ENCODE measurements at regions not wholly inside any gene's neighbourhood (a gene's known extent, or its start where the extent isn't known, plus 50 kb on each side); places are given as distances from the start of the nearest gene placed in this dataset.

DNA sequence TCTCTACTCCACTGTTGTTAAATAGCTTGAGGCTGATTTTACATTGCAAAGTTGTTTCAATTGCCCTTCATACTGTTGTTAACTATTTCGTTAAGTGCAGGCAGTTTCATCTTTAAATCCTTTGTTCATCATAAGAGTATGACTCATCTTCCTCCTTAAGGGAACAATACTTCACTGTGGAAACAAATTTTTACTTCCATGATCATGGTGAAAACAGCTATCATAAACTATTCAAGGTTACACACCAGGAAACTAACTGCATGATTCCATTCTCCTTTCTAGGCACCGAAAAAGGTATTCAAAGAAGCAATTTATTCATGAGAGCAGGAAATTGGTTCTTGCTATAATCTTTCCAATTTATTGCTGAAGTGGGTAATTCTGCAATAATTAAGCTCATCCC, 593.2 kb downstream of the LRRIQ3 start:
- H3K4me3 Mint-ChIP-seq = no peak overlapping the region
- H3K4me1 Mint-ChIP-seq (ENCODE audit: low read depth) = no peaks in the 10 kb centered on the region
- no peaks in the 10 kb centered on the region for H3K36me3 Mint-ChIP-seq
- ChIA-PET CTCF (no interaction called here), POLR2A (no interaction called here)
- peaks cover 12% of the 10 kb centered on the region for H3K9me3 Mint-ChIP-seq
- DNase-seq = no peak
- no peaks in the 10 kb centered on the region for H3K27me3 Mint-ChIP-seq
- intact Hi-C loops (cut with micrococcal nuclease) = no loop called here
- no peak overlapping the region for H3K27ac Mint-ChIP-seq

DNA sequence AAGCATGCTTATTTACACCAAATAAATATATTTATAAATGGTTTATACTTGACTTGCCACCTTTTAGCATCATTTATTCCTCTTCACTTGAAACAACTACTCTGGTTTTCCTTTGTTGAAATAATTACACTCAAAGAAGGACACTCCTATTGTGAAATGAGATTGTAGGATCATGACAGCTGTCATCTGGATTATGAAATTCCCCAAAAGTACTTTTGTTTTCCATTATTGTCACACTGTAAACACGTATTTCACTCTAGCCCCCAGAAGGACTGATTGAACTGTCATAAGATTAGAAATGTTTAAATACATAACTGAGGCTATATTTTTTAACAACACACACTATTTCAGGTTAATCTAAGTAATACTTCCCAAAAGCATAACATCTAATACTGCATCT, 593.8 kb downstream of the LRRIQ3 start:
- CTCF ChIA-PET = no interaction called here
- H3K36me3 Mint-ChIP-seq = no peaks in the 10 kb centered on the region
- POLR2A ChIA-PET = no interaction called here
- peaks cover 12% of the 10 kb centered on the region for H3K9me3 Mint-ChIP-seq
- DNase-seq = no peak
- intact Hi-C loops (cut with micrococcal nuclease) = no loop called here
- no peaks in the 10 kb centered on the region for H3K4me1 Mint-ChIP-seq (ENCODE audit: low read depth)
- no peaks in the 10 kb centered on the region for H3K27me3 Mint-ChIP-seq
- no peak overlapping the region for H3K27ac Mint-ChIP-seq
- H3K4me3 Mint-ChIP-seq = no peak overlapping the region

DNA sequence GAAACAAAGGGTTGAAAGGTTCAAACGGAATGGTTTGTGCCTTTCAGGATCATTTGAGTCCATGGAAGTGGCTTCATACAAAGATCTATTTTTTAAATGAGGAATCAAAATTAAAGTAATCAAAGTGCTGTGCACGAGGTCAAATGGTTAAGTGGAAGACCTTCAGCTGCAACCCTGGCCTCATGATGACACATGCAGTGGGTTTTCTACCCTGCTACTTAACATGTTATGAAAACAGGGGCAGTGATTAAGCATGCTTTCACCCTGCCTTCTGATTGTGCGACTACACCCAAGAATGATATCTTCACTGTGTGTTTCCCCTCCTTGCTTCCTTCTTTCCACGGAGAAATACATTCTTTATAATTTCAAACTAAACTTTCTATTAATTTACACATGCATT, 604.2 kb downstream of the LRRIQ3 start:
- Mint-ChIP-seq H3K36me3 (no peaks in the 10 kb centered on the region), H3K27me3 (no peaks in the 10 kb centered on the region), H3K4me3 (no peak overlapping the region), H3K27ac (no peak overlapping the region), H3K4me1 (ENCODE audit: low read depth) (no peaks in the 10 kb centered on the region), H3K9me3 (peaks cover 12% of the 10 kb centered on the region)
- DNase-seq = no peak
- ChIA-PET CTCF (no interaction called here), POLR2A (no interaction called here)
- intact Hi-C loops (cut with micrococcal nuclease) = no loop called here

GRCh38 chr1:73593364-73593763, 604.6 kb downstream of the LRRIQ3 start:
- no peak overlapping the region for H3K4me3 Mint-ChIP-seq
- peaks cover 14% of the 10 kb centered on the region for H3K9me3 Mint-ChIP-seq
- DNase-seq = no peak
- no peaks in the 10 kb centered on the region for H3K36me3 Mint-ChIP-seq
- POLR2A ChIA-PET = no interaction called here
- no peaks in the 10 kb centered on the region for H3K4me1 Mint-ChIP-seq (ENCODE audit: low read depth)
- CTCF ChIA-PET = no interaction called here
- no peaks in the 10 kb centered on the region for H3K27me3 Mint-ChIP-seq
- intact Hi-C loops (cut with micrococcal nuclease) = no loop called here
- H3K27ac Mint-ChIP-seq = no peak overlapping the region

DNA sequence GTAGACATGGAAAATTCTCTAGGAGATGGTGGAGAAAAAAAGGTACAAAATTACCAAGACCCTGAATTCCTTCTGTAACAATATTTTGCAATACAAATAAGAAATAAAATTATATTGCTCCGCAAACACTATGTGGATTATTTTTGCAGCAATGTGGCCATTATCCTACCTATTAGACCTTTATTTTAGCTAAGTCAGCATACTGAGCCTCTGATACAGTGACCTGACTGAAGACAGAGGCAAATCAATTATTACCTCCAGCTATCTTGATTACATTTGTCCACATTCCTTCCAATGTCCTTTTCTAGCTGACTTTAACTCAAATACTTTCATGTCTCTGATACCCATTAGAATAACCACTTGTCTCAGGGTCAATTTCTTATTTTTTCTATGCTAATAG, 610.9 kb downstream of the LRRIQ3 start:
- CTCF ChIA-PET = no interaction called here
- Mint-ChIP-seq H3K27ac (no peak overlapping the region), H3K36me3 (no peaks in the 10 kb centered on the region), H3K4me3 (no peak overlapping the region), H3K27me3 (no peaks in the 10 kb centered on the region), H3K9me3 (peaks cover 10% of the 10 kb centered on the region), H3K4me1 (ENCODE audit: low read depth) (no peaks in the 10 kb centered on the region)
- POLR2A ChIA-PET = no interaction called here
- intact Hi-C loops (cut with micrococcal nuclease) = no loop called here
- no peak for DNase-seq

GRCh38 chr1:73577206-73577605, 620.8 kb downstream of the LRRIQ3 start:
- intact Hi-C loops (cut with micrococcal nuclease) = no loop called here
- POLR2A ChIA-PET = no interaction called here
- no peaks in the 10 kb centered on the region for H3K27me3 Mint-ChIP-seq
- no peaks in the 10 kb centered on the region for H3K4me1 Mint-ChIP-seq (ENCODE audit: low read depth)
- no peak for DNase-seq
- H3K27ac Mint-ChIP-seq = no peak overlapping the region
- no peak overlapping the region for H3K4me3 Mint-ChIP-seq
- peaks cover 21% of the 10 kb centered on the region for H3K9me3 Mint-ChIP-seq
- H3K36me3 Mint-ChIP-seq = no peaks in the 10 kb centered on the region
- CTCF ChIA-PET = no interaction called here

- Mint-ChIP-seq H3K27ac (no peak overlapping the region), H3K4me1 (ENCODE audit: low read depth) (no peaks in the 10 kb centered on the region), H3K4me3 (no peak overlapping the region), H3K9me3 (peaks cover 15% of the 10 kb centered on the region), H3K36me3 (no peaks in the 10 kb centered on the region), H3K27me3 (no peaks in the 10 kb centered on the region)
- CTCF ChIA-PET = no interaction called here
- no peak for DNase-seq
- intact Hi-C loops (cut with micrococcal nuclease) = no loop called here
- POLR2A ChIA-PET = no interaction called here
These were observed 621.9 kb downstream of the LRRIQ3 start for GRCh38 chr1:73576083-73576482.

DNA sequence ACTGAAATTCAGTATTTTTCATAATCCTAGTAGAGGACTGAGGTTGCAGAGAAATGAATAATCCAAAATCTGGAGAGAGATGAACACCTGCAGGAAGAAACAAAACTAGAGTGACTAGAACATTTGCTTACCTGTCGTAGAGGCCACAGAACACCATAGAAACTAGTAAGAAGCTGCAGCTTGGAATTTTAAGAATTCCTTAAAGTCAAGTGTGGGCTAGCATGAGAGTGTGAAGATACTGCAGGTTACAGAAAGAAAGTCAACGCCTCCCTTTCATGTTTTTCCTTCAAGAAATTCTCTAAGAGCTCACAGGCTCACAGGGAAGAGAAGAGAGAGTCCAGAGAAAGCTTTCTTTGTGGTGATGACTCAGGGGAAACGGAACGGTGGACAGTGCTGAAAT, 633.7 kb downstream of the LRRIQ3 start:
- ChIA-PET CTCF (no interaction called here), POLR2A (no interaction called here)
- intact Hi-C loops (cut with micrococcal nuclease) = no loop called here
- DNase-seq = no peak
- Mint-ChIP-seq H3K9me3 (peaks cover 12% of the 10 kb centered on the region), H3K36me3 (no peaks in the 10 kb centered on the region), H3K27me3 (no peaks in the 10 kb centered on the region), H3K4me1 (ENCODE audit: low read depth) (no peaks in the 10 kb centered on the region), H3K27ac (no peak overlapping the region), H3K4me3 (no peak overlapping the region)

DNA sequence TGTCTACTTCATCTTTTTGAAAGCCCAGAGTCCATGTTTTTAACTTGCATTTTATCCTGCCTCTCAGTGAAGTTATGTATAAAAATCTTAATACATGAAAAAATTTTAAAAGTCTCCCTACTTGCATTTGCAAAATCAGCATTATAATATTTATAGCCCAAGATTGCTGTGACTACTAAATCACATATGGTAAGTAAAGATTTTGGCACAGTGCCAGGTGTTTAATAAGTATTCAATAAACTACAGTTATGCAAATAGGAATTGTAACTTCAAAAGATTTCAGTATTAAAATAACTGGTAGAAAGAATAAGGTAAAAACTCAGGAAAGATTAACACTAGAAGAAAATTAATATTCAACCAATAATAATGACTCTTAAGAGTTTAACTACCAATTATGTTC, 641.7 kb downstream of the LRRIQ3 start:
- peaks cover 18% of the 10 kb centered on the region for H3K9me3 Mint-ChIP-seq
- H3K4me3 Mint-ChIP-seq = no peak overlapping the region
- ChIA-PET POLR2A (no interaction called here), CTCF (no interaction called here)
- H3K36me3 Mint-ChIP-seq = no peaks in the 10 kb centered on the region
- no peak overlapping the region for H3K27ac Mint-ChIP-seq
- DNase-seq = no peak
- intact Hi-C loops (cut with micrococcal nuclease) = no loop called here
- no peaks in the 10 kb centered on the region for H3K4me1 Mint-ChIP-seq (ENCODE audit: low read depth)
- H3K27me3 Mint-ChIP-seq = no peaks in the 10 kb centered on the region

DNA sequence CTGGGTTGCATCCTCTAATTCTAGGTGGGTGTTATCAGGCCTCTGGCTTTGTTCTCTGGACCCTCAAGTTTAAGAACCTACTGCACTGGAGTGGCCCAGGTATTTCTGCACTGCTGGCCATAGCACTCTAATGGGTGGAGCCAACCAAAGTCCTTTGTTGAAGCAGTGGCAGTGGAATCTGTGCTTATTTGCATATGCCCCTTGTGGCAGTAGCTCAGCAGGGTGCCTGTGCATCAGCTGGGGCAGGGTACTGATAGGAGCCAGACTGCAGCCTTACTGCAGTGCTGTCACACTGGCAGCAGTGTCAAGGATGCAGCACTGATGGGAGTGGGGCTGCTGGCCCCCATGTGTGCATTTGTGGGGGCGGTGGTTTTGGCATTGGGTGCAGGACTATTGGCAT, 660.6 kb downstream of the LRRIQ3 start:
- no peak for DNase-seq
- CTCF ChIA-PET = no interaction called here
- POLR2A ChIA-PET = no interaction called here
- H3K27me3 Mint-ChIP-seq = no peaks in the 10 kb centered on the region
- H3K36me3 Mint-ChIP-seq = no peaks in the 10 kb centered on the region
- no peaks in the 10 kb centered on the region for H3K4me1 Mint-ChIP-seq (ENCODE audit: low read depth)
- H3K27ac Mint-ChIP-seq = no peak overlapping the region
- no peak overlapping the region for H3K4me3 Mint-ChIP-seq
- intact Hi-C loops (cut with micrococcal nuclease) = no loop called here
- peaks cover 8% of the 10 kb centered on the region for H3K9me3 Mint-ChIP-seq

GRCh38 chr1:73517603-73518191, 680.3 kb downstream of the LRRIQ3 start:
- POLR2A ChIA-PET = no interaction called here
- CTCF ChIA-PET = no interaction called here
- H3K4me1 Mint-ChIP-seq (ENCODE audit: low read depth) = no peaks in the 10 kb centered on the region
- H3K27ac Mint-ChIP-seq = no peak overlapping the region
- intact Hi-C loops (cut with micrococcal nuclease) = no loop called here
- no peaks in the 10 kb centered on the region for H3K27me3 Mint-ChIP-seq
- no peak for DNase-seq
- no peaks in the 10 kb centered on the region for H3K36me3 Mint-ChIP-seq
- H3K9me3 Mint-ChIP-seq = peaks cover 5% of the 10 kb centered on the region
- no peak overlapping the region for H3K4me3 Mint-ChIP-seq

DNA sequence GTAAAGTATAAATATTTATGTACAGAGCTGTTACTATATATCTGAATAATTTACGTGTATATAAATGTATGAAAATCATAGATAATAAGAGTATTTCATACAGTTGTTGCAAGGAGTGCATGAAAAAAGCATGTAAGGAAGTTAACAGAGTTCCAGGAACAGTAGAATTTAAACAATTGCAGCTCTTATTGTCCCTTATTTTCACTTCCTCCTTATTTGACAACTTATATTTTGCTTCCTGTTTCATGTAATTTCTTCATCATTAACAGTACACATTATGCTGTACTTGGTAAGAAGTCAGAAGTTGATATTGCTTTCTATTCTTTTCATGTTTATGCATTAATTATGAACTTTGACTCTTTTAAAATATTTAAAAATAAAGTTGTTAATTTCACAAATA, 681.5 kb downstream of the LRRIQ3 start:
- peaks cover 5% of the 10 kb centered on the region for H3K9me3 Mint-ChIP-seq
- POLR2A ChIA-PET = no interaction called here

DNA sequence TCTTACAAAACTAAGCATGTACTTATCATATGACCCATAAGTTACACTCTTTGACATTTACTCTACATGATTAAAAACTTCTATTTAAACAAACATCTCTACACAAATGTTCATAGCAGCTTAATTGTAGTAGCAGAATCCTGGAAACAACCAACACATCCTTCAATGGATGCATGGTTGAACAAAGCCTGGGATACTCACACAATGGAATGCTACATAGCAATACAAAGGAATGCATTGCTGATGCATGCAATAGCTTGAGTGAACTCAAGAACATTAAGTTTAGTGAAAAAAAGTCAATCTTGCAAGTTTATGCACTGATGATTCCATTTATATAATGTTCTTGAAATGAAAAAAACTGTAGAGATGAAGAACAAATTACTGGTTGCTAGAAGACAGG, 686.9 kb downstream of the LRRIQ3 start:
- no peak for DNase-seq
- Mint-ChIP-seq H3K9me3 (peaks cover 11% of the 10 kb centered on the region), H3K27ac (no peak overlapping the region), H3K4me3 (no peak overlapping the region), H3K27me3 (no peaks in the 10 kb centered on the region), H3K4me1 (ENCODE audit: low read depth) (no peaks in the 10 kb centered on the region), H3K36me3 (no peaks in the 10 kb centered on the region)
- CTCF ChIA-PET = no interaction called here
- POLR2A ChIA-PET = no interaction called here
- intact Hi-C loops (cut with micrococcal nuclease) = no loop called here

More for the DNA sequence above, 681.5 kb downstream of the LRRIQ3 start:
- H3K27me3 Mint-ChIP-seq = no peaks in the 10 kb centered on the region
- no peaks in the 10 kb centered on the region for H3K36me3 Mint-ChIP-seq
- no peak overlapping the region for H3K4me3 Mint-ChIP-seq
- CTCF ChIA-PET = no interaction called here
- DNase-seq = no peak
- H3K27ac Mint-ChIP-seq = no peak overlapping the region
- no peaks in the 10 kb centered on the region for H3K4me1 Mint-ChIP-seq (ENCODE audit: low read depth)
- intact Hi-C loops (cut with micrococcal nuclease) = no loop called here

DNA sequence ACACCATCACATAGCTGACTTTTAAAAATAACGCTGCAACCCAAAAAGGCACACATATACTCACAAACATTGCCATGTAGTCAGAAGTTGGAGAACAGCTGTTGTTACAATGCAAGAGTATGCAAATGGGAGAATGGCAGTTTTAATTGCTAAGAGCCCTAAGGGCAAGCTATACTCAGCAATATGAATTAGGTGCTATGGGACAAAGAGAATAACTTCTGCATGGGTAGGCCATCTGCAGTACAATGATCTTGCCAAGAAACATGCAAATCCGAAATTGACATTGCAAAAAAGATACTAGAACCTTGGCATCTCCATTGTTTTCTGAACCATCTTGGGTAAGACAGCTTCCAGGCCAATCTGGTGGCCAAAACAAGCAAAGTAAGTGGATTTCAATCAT, 697.8 kb downstream of the LRRIQ3 start:
- H3K4me3 Mint-ChIP-seq = no peak overlapping the region
- CTCF ChIA-PET = no interaction called here
- H3K4me1 Mint-ChIP-seq (ENCODE audit: low read depth) = no peaks in the 10 kb centered on the region
- H3K27me3 Mint-ChIP-seq = no peaks in the 10 kb centered on the region
- intact Hi-C loops (cut with micrococcal nuclease) = no loop called here
- POLR2A ChIA-PET = no interaction called here
- H3K27ac Mint-ChIP-seq = no peak overlapping the region
- no peaks in the 10 kb centered on the region for H3K36me3 Mint-ChIP-seq
- peaks cover 6% of the 10 kb centered on the region for H3K9me3 Mint-ChIP-seq
- DNase-seq = no peak

All from activated CD4-positive, alpha-beta memory T cell treated with anti-CD3 and anti-CD28 coated beads for 36 hours (primary cell).